HG03095 (cell line): ENCODE measurements at regions not wholly inside any gene's neighbourhood (a gene's known extent, or its start where the extent isn't known, plus 50 kb on each side); places are given as distances from the start of the nearest gene placed in this dataset.
A peak's percentile ranks its signal among the peaks of the same experiment; 100 is the strongest.

Source experiments
- ATAC-seq: cut with Tn5 transposase; IDR thresholded peaks from one replicate; pipeline ENCODE4 v1.9.1; 2021; ENCODE audit warnings: moderate library complexity; ENCODE audit not compliant: unreplicated experiment

DNA sequence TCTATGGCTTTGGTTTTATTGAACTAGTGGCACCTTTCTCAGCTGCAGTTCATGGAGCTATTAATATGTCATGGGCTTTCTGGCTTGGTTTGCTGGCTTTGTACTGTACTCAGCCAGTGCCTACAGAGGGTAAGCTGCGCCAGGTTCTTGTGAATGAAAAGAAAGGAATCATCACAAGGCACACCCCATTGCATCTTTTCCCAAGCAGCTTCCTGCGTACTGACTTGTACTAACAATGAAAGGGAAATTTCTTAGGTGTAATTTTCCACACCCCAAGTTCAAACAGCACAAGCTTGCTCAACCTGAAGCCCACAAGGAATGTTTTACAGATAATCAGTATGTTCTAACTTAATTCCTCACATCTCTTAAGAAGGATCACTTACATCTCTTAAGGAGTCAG lies 78.0 kb upstream of the TNFSF18 start:
- no peak for ATAC-seq

- no peak for ATAC-seq
Measured at GRCh38 chr1:173127369-173128307, 76.9 kb upstream of the TNFSF18 start.

DNA sequence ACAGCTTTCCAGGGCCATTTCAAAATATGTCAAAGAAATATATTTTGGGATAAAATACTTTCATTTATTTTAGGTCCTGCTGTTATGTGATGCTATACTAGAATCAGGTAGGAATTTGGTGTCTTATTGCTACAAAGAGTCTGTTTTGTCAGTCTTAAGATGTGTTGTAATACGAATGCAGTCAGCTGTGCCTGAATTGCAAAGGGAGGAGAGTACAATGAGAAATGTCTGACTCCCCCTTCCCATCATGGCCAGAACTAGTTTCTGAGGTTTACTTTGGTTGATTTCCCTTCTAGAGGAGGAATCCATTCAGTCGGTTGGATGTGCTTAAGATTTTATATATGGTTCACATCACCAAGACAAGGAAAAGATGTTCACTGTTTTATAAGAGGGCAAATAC lies 75.7 kb upstream of the TNFSF18 start:
- no peak for ATAC-seq

- no peak for ATAC-seq
Measured at GRCh38 chr1:173122958-173123852, 72.5 kb upstream of the TNFSF18 start.

DNA sequence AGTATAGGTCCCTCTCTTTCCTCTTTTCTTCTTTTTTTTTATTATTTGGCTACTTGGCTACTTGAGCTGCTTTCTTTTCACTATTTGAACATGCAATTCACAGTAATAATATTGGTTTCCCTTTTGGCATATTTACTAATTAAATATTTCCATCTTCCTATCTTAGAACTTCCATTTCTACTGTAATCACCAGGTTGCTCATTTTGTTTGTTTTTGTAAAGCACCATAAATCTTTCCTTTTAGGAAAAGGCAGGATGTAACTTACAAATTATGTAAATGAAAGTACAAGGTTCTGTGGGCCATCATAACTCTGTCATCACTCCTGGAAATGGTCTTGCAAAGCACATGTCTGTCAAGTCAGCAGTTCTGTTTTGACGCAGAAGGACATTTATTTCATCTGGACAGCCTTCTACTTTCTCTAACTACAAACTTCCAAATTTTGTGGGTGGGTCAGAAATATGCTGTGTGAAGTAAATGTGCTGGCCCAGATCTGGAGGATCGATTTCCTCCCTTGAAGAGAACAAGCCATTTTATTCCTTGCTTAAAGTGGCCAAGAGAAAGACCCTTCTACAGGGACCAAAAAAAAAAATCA lies 71.7 kb upstream of the TNFSF18 start:
- ATAC-seq, result no peak

DNA sequence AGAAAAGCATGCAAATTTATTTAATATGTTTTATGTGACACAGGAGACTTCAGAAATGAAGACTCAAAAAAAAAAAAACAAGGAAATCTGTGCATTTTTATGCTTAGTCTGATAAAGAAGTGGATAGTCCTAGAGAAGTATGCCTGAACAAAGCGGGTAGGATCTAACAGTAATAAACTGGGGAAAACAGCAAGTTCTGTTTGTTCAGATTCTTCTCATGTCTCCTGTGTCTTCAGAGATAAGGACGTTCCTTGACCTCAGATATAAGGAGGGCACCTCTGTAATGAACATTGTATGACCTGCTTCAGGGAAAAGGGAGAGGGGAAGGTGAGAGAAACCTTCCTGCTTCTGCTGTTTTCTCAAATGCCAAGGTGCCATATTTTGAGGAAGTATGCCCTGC lies 67.7 kb upstream of the TNFSF18 start:
- ATAC-seq, result no peak

DNA sequence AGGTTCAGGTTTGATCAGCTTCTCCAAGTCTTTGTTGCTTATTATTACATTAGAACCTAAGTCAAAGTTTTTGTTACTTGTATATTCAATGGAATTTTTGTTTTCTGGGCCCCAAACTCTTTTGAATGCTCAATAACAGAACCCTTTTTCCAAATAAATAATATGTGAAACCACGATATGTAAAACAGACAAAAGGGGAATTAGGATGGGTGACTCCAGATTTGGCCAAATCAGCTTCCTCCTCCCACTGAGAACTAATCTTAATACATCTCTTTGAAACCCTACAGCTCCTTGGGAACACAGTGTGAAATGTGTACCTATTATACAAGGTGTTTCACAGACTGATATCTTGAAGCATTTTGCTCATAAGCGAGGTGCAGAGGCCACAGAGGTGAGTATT lies 67.0 kb upstream of the TNFSF18 start:
- no peak for ATAC-seq

DNA sequence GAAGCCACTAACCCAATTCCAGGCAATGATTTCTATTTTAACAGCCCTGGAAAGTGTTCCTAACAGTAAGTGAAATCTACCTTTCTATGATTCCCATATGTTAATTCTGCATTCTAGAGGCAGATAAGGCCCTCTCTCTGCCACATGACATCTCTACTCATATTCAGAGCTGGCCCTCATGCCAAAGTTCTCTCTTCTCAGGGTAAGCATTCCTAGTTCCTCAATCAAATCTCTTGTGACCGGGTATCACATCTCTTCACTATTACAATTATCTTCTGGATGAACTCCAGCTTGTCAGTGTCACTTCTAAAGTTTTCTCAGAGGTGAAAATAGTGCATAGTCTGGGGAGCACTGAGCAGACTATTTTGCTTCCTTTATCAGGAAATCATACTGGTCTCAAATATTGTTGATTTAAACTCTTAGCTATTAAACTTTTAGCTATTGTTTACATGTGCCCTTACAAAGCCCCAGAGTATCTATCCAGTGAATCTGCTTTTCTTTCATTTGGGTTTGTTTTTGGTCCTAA lies 66.4 kb upstream of the TNFSF18 start:
- ATAC-seq, result no peak

DNA sequence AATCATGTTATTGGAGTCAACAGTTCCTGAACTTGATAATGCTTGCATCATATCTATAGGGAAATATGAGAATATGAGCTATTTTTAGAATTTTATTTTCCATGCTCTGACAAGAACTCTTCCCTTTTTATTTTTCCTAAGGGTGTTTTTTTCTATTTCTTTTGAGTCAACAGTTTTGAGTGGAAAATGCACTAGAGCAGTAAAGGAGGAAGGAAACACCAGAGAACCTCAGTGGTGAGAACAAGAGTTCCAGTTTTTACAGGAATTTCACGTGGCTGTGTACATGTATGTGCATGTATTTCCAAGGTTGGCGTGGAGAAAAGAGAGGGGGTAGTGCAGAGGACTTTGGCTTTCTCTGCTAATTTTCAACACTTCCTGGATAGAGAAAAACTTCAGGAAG lies 63.6 kb upstream of the TNFSF18 start:
- no peak for ATAC-seq

- ATAC-seq, result no peak
Measured at GRCh38 chr1:173113015-173113741, 62.4 kb upstream of the TNFSF18 start.

DNA sequence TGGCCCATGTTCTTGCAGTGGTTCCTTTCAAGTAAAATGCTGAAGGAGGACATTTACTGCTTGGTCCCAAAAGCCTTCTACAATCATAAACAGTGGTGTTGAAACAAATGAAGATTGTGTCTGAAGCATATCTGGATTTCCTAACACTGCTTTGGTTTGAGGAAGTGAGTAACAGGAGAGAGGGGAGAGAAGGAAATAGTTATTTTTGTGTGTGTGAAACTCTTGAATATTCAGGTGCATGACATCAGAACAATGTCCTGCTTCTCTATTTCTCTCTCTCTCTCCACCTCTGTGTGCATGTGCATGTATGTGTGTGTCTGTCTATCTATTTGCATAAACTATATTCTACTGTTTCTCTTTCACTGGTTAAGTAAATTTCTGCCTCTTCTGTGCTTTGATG lies 61.4 kb upstream of the TNFSF18 start:
- ATAC-seq, result peak; percentile 95

GRCh38 chr1:173107696-173108095 lies 57.0 kb upstream of the TNFSF18 start:
- no peak for ATAC-seq

GRCh38 chr1:173103006-173103405 lies 52.3 kb upstream of the TNFSF18 start:
- no peak for ATAC-seq

DNA sequence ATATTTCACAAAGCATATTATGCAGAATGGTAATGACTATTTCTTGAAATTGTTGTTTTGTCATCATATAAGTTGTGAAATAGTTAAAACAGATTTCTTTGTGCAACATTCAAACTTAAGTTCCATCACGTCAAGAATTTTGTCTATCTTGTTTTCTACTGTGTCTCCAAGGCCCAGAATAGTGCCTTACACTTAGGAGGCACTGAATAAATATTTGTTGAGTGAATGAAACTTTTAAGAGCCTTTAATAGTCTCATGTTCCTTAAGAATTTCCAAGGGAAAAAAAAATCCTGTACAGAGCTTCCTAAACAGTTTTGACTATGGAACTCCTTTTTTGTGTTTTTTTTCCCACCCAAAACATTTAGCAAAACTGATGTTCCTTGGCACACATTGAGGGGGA lies 50.8 kb upstream of the TNFSF18 start:
- ATAC-seq, result no peak

GRCh38 chr1:173100476-173101107 lies 49.9 kb upstream of the TNFSF18 start:
- no peak for ATAC-seq
